Naive thymus-derived CD8-positive, alpha-beta T cell (primary cell): ENCODE measurements at regions not wholly inside any gene's neighbourhood (a gene's known extent, or its start where the extent isn't known, plus 50 kb on each side); places are given as distances from the start of the nearest gene placed in this dataset.

Experiments used
- ATAC-seq, 2 donors: fragments of 150-1000 bp; cut with Tn5 transposase in 1 of 2; sonication (Bioruptor Pico), chemical (Tn5 transposase) in 1 of 2; 1 replicate in 1 of 2; 2 replicates in 1 of 2; pipeline ENCODE4 v1.10.0; 2021; ENCODE audit warnings: mild to moderate bottlenecking in 2 of 2, moderate library complexity in 2 of 2
- POLR2A ChIA-PET: fragments of 350-600 bp; sonication (Branson Sonifier 250); formaldehyde crosslinking; loops from one replicate; lab custom pipeline; 2021; ENCODE audit warnings: antibody characterized with exemption; lab: Charles Lee
- DNase-seq, 10 donors: peaks; one replicate each; pipeline versions ENCODE4 v3.0.0 to v3.0.0-alpha.2; 2020 to 2022
- H3K27ac Mint-ChIP-seq, 10 donors: one replicate each; pipeline ENCODE4 v1.8.0; 2020 to 2022; ENCODE audit warnings: mild to moderate bottlenecking in 10 of 10, mixed read lengths in 10 of 10, moderate library complexity in 4 of 10, inconsistent platforms in 1 of 10
- H3K27me3 Mint-ChIP-seq, 5 donors: one replicate each; pipeline ENCODE4 v1.8.0; 2021 to 2022; ENCODE audit warnings: mixed read lengths in 5 of 5
- H3K36me3 Mint-ChIP-seq, 3 donors: one replicate each; pipeline ENCODE4 v1.8.0; 2020 to 2022; ENCODE audit warnings: mixed read lengths in 3 of 3, mild to moderate bottlenecking in 2 of 3, inconsistent platforms in 1 of 3
- H3K4me1 Mint-ChIP-seq, 4 donors: one replicate each; pipeline ENCODE4 v1.8.0; 2021 to 2022; ENCODE audit warnings: mixed read lengths in 4 of 4
- H3K4me3 Mint-ChIP-seq, 10 donors: one replicate each; pipeline ENCODE4 v1.8.0; 2020 to 2022; ENCODE audit warnings: mild to moderate bottlenecking in 10 of 10, mixed read lengths in 10 of 10, moderate library complexity in 6 of 10, inconsistent platforms in 1 of 10
- H3K9me3 Mint-ChIP-seq, 9 donors: one replicate each; pipeline ENCODE4 v1.8.0; 2020 to 2022; ENCODE audit warnings: mixed read lengths in 9 of 9, mild to moderate bottlenecking in 3 of 9, inconsistent platforms in 1 of 9, moderate library complexity in 1 of 9

DNA sequence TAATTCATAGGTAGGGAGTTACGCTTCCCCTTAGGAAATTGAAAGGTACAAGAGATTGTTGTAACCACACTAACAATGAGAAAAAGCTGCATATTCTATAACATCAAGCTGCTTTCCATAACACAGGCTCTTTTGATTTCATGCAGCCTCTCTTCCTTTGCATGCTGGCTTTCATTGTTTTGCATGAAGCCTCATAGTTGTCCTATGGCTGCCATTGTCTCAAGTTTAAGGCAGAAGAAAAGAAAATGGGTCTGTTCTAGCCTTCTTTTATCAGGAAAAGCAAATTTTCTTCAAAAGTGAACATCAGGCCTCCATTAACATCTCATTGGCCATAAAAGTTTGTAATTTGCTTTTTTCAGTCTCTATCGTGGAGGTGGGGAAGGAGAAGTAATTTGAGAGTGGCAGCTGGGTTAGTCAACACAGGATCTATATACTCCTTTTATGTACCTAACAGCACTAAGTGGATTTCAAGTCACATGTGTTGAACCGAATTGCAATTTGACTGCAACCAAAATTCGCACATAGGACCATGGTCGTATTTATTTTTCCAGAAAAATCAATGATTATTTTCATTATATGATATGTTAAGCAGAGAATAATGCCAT, 248.5 kb upstream of the RND3 start:
- no peak for ATAC-seq
- Mint-ChIP-seq H3K4me3 (no peak overlapping the region), H3K27ac (no peak overlapping the region), H3K4me1 (peaks cover 0 to 2% (median 0%) of the 10 kb centered on the region in 4 donors), H3K27me3 (peaks cover 0 to 7% (median 0%) of the 10 kb centered on the region in 5 donors), H3K9me3 (peaks cover 0 to 4% (median 0%) of the 10 kb centered on the region in 9 donors), H3K36me3 (no peaks in the 10 kb centered on the region)
- no peak for DNase-seq
- POLR2A ChIA-PET: no interaction called here

GRCh38 chr2:150733051-150733618, 245.7 kb upstream of the RND3 start:
- H3K4me3 Mint-ChIP-seq: no peak overlapping the region
- peaks cover 0 to 2% (median 0%) of the 10 kb centered on the region in 4 donors for H3K4me1 Mint-ChIP-seq
- no peak for ATAC-seq
- POLR2A ChIA-PET: no interaction called here
- DNase-seq: no peak
- H3K27me3 Mint-ChIP-seq: peaks cover 0 to 8% (median 0%) of the 10 kb centered on the region in 5 donors
- H3K36me3 Mint-ChIP-seq: no peaks in the 10 kb centered on the region
- peaks cover 0 to 3% (median 0%) of the 10 kb centered on the region in 9 donors for H3K9me3 Mint-ChIP-seq
- no peak overlapping the region for H3K27ac Mint-ChIP-seq

- Mint-ChIP-seq H3K36me3 (no peaks in the 10 kb centered on the region), H3K4me3 (no peak overlapping the region), H3K9me3 (peaks cover 0 to 3% (median 0%) of the 10 kb centered on the region in 9 donors), H3K27me3 (peaks cover 0 to 8% (median 0%) of the 10 kb centered on the region in 5 donors), H3K27ac (no peak overlapping the region), H3K4me1 (peaks cover 0 to 2% (median 0%) of the 10 kb centered on the region in 4 donors)
- DNase-seq (no peak), ATAC-seq (no peak)
- POLR2A ChIA-PET: no interaction called here
These were observed 245.0 kb upstream of the RND3 start for GRCh38 chr2:150732491-150732890.

- Mint-ChIP-seq H3K9me3 (peaks cover 0 to 3% (median 0%) of the 10 kb centered on the region in 9 donors), H3K27me3 (peaks cover 0 to 8% (median 0%) of the 10 kb centered on the region in 5 donors), H3K4me1 (peaks cover 0 to 2% (median 0%) of the 10 kb centered on the region in 4 donors), H3K4me3 (no peak overlapping the region), H3K36me3 (no peaks in the 10 kb centered on the region), H3K27ac (no peak overlapping the region)
- POLR2A ChIA-PET: no interaction called here
- DNase-seq (no peak), ATAC-seq (no peak)
These were observed 244.6 kb upstream of the RND3 start for GRCh38 chr2:150732064-150732463.

- Mint-ChIP-seq H3K4me1 (no peaks in the 10 kb centered on the region), H3K27ac (no peak overlapping the region), H3K27me3 (peaks cover 0 to 3% (median 0%) of the 10 kb centered on the region in 5 donors), H3K36me3 (no peaks in the 10 kb centered on the region), H3K4me3 (no peak overlapping the region), H3K9me3 (peaks cover 0 to 4% (median 0%) of the 10 kb centered on the region in 9 donors)
- POLR2A ChIA-PET: no interaction called here
- DNase-seq: no peak
- no peak for ATAC-seq
These were observed 242.1 kb upstream of the RND3 start for GRCh38 chr2:150729495-150729955.

DNA sequence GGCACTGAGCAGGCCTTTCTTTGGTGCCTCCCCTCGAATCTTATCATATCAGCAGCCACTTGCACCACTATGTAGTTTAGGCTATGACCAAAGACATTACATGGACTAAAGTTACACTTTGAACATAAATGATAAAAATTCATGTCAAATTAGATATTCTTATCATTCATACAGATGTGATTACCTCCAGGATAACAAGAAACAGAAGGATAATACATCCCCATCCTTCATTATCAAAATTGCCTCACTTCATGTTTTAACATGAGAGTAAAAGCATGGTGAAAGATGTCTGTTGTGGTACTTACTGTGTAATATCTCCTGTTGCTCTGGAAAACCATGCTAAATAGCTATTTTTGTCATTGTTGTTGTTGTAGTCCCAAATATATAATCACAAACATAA, 230.8 kb upstream of the RND3 start:
- H3K9me3 Mint-ChIP-seq: peaks cover 0 to 6% (median 0%) of the 10 kb centered on the region in 9 donors
- ATAC-seq (no peak), DNase-seq (no peak)
- no peaks in the 10 kb centered on the region for H3K36me3 Mint-ChIP-seq
- H3K27me3 Mint-ChIP-seq: no peaks in the 10 kb centered on the region
- no peak overlapping the region for H3K4me3 Mint-ChIP-seq
- no peak overlapping the region for H3K27ac Mint-ChIP-seq
- H3K4me1 Mint-ChIP-seq: no peaks in the 10 kb centered on the region
- POLR2A ChIA-PET: no interaction called here

GRCh38 chr2:150716186-150716585, 228.7 kb upstream of the RND3 start:
- Mint-ChIP-seq H3K27ac (no peak overlapping the region), H3K4me3 (no peak overlapping the region), H3K27me3 (peaks cover 0 to 4% (median 0%) of the 10 kb centered on the region in 5 donors), H3K9me3 (peaks cover 0 to 10% (median 0%) of the 10 kb centered on the region in 9 donors), H3K36me3 (no peaks in the 10 kb centered on the region), H3K4me1 (no peaks in the 10 kb centered on the region)
- POLR2A ChIA-PET: no interaction called here
- ATAC-seq: no peak
- no peak for DNase-seq

GRCh38 chr2:150715501-150715900, 228.0 kb upstream of the RND3 start:
- H3K4me3 Mint-ChIP-seq: no peak overlapping the region
- DNase-seq: no peak
- H3K36me3 Mint-ChIP-seq: no peaks in the 10 kb centered on the region
- POLR2A ChIA-PET: no interaction called here
- peaks cover 0 to 4% (median 0%) of the 10 kb centered on the region in 5 donors for H3K27me3 Mint-ChIP-seq
- no peak for ATAC-seq
- no peak overlapping the region for H3K27ac Mint-ChIP-seq
- H3K9me3 Mint-ChIP-seq: peaks cover 0 to 10% (median 0%) of the 10 kb centered on the region in 9 donors
- no peaks in the 10 kb centered on the region for H3K4me1 Mint-ChIP-seq

- ATAC-seq (no peak), DNase-seq (no peak)
- H3K27ac Mint-ChIP-seq: no peak overlapping the region
- H3K9me3 Mint-ChIP-seq: peaks cover 0 to 10% (median 0%) of the 10 kb centered on the region in 9 donors
- POLR2A ChIA-PET: no interaction called here
- no peaks in the 10 kb centered on the region for H3K36me3 Mint-ChIP-seq
- no peaks in the 10 kb centered on the region for H3K4me1 Mint-ChIP-seq
- H3K4me3 Mint-ChIP-seq: no peak overlapping the region
- H3K27me3 Mint-ChIP-seq: peaks cover 0 to 4% (median 0%) of the 10 kb centered on the region in 5 donors
These were observed 223.4 kb upstream of the RND3 start for GRCh38 chr2:150710916-150711315.

DNA sequence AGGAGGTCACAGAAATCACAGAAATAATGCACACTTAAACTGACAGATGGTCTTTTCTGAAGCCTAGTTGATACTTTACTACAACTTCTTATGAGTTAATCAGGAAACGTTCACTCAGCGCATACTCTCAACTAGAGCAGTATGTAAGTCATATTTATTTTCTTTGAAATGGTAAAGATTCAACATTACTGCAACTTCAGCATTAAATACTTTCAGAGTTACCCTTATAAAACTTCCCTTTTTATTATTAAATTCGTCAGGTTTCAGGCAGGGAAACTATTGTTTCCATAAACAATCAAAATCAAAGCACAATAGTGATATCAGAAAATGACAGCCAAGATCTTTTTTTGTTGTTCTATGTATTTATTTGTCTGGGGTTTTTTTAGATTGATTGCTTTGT, 222.6 kb upstream of the RND3 start:
- Mint-ChIP-seq H3K27me3 (peaks cover 0 to 4% (median 0%) of the 10 kb centered on the region in 5 donors), H3K36me3 (no peaks in the 10 kb centered on the region), H3K4me1 (no peaks in the 10 kb centered on the region), H3K27ac (no peak overlapping the region), H3K9me3 (peaks cover 0 to 10% (median 0%) of the 10 kb centered on the region in 9 donors), H3K4me3 (no peak overlapping the region)
- DNase-seq (no peak), ATAC-seq (no peak)
- POLR2A ChIA-PET: no interaction called here

DNA sequence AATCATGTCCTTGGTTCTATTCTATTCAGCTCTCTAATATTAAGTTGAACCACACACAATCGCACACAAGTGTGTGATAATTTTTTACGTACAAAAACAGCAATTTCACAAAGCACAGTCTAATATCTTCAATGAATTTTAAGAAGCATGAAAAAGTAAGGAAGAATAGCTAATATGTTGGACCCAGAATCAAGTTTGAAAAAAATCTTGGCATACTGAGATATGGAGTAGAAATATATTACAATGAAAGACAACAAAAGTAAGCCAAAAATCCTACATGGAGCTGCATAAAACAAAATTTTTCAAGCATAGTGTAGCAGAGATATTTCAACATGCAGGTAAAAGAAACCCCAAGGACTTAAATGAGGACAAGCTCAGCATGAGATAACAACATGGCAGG, 219.1 kb upstream of the RND3 start:
- H3K27me3 Mint-ChIP-seq: peaks cover 0 to 2% (median 0%) of the 10 kb centered on the region in 5 donors
- H3K36me3 Mint-ChIP-seq: no peaks in the 10 kb centered on the region
- POLR2A ChIA-PET: no interaction called here
- H3K4me1 Mint-ChIP-seq: no peaks in the 10 kb centered on the region
- ATAC-seq (no peak), DNase-seq (no peak)
- peaks cover 0 to 3% (median 0%) of the 10 kb centered on the region in 9 donors for H3K9me3 Mint-ChIP-seq
- H3K4me3 Mint-ChIP-seq: no peak overlapping the region
- no peak overlapping the region for H3K27ac Mint-ChIP-seq

DNA sequence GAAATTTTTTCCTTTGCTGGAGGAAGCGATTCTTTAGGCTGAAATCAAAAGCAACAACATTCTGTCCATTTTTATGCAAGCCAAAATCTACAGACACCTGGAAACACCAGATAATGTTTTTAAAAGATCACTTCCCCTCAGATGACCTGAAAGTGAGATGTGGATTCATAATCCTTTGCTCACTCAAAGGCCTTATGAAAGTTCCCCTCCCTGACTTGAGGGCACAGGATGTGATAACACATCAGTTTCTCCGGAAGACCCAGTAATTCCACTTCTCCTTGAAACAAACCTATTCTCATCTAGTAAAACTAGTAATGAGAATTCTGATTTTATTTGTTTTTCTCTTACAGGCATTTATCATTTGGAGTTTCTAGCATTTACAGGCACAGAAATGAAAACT, 218.3 kb upstream of the RND3 start:
- Mint-ChIP-seq H3K27ac (no peak overlapping the region), H3K27me3 (peaks cover 0 to 2% (median 0%) of the 10 kb centered on the region in 5 donors), H3K4me3 (no peak overlapping the region), H3K9me3 (peaks cover 0 to 3% (median 0%) of the 10 kb centered on the region in 9 donors), H3K4me1 (no peaks in the 10 kb centered on the region), H3K36me3 (no peaks in the 10 kb centered on the region)
- DNase-seq: no peak
- ATAC-seq: no peak
- POLR2A ChIA-PET: no interaction called here

DNA sequence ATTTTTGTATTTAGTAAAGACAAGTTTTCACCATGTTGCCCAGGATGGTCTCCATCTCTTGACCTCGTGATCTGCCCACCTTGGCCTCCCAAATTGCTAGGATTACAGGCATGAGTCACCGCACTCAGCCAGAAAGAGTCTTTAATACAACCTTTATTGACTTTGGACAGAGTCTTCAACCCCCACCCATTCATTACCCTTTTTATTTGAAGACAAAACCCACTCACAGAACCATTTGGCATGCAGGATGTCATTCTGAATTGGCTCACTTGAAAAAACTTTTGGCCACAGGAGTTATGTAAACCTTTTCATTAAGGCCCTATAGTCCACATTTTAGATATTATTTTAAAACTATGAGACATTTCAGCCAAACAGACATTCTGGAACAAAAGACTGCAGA, 217.9 kb upstream of the RND3 start:
- ATAC-seq (no peak), DNase-seq (no peak)
- POLR2A ChIA-PET: no interaction called here
- Mint-ChIP-seq H3K9me3 (peaks cover 0 to 3% (median 0%) of the 10 kb centered on the region in 9 donors), H3K27ac (no peak overlapping the region), H3K4me1 (no peaks in the 10 kb centered on the region), H3K4me3 (no peak overlapping the region), H3K27me3 (peaks cover 0 to 2% (median 0%) of the 10 kb centered on the region in 5 donors), H3K36me3 (no peaks in the 10 kb centered on the region)
